ENCODE measurements at regions not wholly inside any gene's neighbourhood (a gene's known extent, or its start where the extent isn't known, plus 50 kb on each side); places are given as distances from the start of the nearest gene placed in this dataset.

DNA sequence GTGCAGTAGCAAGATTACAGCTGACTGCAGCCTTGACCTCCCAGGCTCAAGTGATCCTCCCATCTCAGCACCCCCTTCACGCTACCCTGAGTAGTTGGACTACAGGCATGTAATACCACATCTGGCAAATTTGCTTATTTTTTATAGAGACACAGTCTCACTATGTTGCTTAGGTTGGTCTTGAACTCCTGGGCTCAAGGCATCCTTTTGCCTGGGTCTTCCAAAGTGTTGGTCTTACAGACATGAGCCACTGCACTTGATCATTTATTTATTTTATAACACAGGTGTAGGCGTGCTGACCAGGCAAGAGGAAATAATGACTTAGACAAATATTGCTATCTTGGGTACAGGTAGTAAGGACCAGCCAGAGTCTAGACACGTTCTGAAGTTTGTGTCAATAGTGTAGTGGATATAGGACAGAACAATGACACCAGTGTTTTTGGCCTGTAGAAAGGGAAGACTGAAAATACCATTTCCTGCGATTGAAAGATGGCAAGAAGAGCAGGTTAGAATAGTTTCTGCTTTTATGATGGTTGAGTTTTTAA lies 71.0 kb upstream of the THUMPD2 start:
- TF ChIP-seq BHLHE40 (IDR thresholded peaks at IDR 0.05; ENCODE audit: borderline replicate concordance), result no peak
- TF ChIP-seq SUZ12 (IDR thresholded peaks at IDR 0.05), result no peak
- TF ChIP-seq HDGF (IDR thresholded peaks at IDR 0.05; ENCODE audit: borderline replicate concordance), result no peak
- TF ChIP-seq FOXM1 (IDR thresholded peaks at IDR 0.05; ENCODE audit: borderline replicate concordance), result no peak
- no peak for TF ChIP-seq FOXA1 (IDR thresholded peaks at IDR 0.05)
- TF ChIP-seq ELF4 (IDR thresholded peaks at IDR 0.05), result no peak
- TF ChIP-seq TARDBP (IDR thresholded peaks at IDR 0.05), result no peak
- TF ChIP-seq, protein P1, sequence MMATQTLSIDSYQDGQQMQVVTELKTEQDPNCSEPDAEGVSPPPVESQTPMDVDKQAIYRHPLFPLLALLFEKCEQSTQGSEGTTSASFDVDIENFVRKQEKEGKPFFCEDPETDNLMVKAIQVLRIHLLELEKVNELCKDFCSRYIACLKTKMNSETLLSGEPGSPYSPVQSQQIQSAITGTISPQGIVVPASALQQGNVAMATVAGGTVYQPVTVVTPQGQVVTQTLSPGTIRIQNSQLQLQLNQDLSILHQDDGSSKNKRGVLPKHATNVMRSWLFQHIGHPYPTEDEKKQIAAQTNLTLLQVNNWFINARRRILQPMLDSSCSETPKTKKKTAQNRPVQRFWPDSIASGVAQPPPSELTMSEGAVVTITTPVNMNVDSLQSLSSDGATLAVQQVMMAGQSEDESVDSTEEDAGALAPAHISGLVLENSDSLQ (IDR thresholded peaks at IDR 0.05), result no peak
- TF ChIP-seq NFRKB (IDR thresholded peaks at IDR 0.05), result no peak
- TF ChIP-seq ZNF384 (IDR thresholded peaks at IDR 0.05), result no peak
